ENCODE measurements at regions not wholly inside any gene's neighbourhood (a gene's known extent, or its start where the extent isn't known, plus 50 kb on each side); places are given as distances from the start of the nearest gene placed in this dataset.
A peak's percentile ranks its signal among the peaks of the same experiment; 100 is the strongest.

GRCh38 chr5:15447209-15447608, 52.8 kb upstream of the FBXL7 start:
- no peak for ATAC-seq (ENCODE audit: poor library complexity)
- intact Hi-C loops (cut with DNase I) = no loop called here
- DNase-seq = no peak

GRCh38 chr5:15446552-15446951, 53.4 kb upstream of the FBXL7 start:
- ATAC-seq (ENCODE audit: poor library complexity) (no peak), DNase-seq (no peak)
- intact Hi-C loops (cut with DNase I) = no loop called here

- DNase-seq (no peak), ATAC-seq (ENCODE audit: poor library complexity) (no peak)
- intact Hi-C loops (cut with DNase I) = no loop called here
Observed at GRCh38 chr5:15442193-15442570, 57.8 kb upstream of the FBXL7 start.

DNA sequence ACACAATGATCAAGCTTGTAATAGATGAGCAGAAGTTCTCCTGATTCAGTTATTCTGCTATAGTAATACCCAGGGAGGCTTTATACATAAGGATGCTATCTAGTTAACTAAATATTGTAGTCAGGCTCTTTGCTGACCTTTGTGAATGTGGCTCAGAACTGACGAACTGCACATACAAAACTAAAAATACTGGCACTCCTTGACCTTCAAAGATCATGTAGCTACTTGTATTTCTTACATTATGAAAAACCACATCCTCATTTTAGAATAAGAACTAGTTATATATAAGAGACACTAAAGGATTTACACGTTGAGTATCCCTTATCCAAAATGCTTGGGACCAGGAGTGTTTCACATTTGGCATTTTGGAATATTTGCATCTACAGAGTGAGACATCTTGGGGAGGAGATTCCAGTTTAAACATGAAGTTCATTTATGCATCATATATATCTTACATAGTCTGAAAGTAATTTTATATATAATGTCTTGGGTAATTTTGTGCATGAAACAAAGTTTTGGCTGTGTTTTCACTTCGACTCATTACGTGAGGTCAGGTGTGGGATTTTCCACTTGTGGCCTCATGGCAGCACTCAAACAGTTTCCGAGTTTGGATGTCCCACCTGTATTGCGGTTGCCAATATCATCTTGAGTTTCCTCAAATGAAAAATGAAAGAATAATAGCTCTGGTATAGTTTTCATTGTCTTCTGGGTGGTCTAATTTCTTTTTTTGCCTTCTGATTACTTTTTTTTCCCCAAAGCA, 58.4 kb upstream of the FBXL7 start:
- intact Hi-C loops (cut with DNase I) = no loop called here
- ATAC-seq (ENCODE audit: poor library complexity) = no peak
- DNase-seq = no peak

GRCh38 chr5:15440434-15440833, 59.5 kb upstream of the FBXL7 start:
- ATAC-seq (ENCODE audit: poor library complexity) = peak; percentile 34
- intact Hi-C loops (cut with DNase I) = no loop called here
- DNase-seq = no peak

- intact Hi-C loops (cut with DNase I) = no loop called here
- DNase-seq (no peak), ATAC-seq (ENCODE audit: poor library complexity) (no peak)
Observed at GRCh38 chr5:15439801-15440200, 60.2 kb upstream of the FBXL7 start.

DNA sequence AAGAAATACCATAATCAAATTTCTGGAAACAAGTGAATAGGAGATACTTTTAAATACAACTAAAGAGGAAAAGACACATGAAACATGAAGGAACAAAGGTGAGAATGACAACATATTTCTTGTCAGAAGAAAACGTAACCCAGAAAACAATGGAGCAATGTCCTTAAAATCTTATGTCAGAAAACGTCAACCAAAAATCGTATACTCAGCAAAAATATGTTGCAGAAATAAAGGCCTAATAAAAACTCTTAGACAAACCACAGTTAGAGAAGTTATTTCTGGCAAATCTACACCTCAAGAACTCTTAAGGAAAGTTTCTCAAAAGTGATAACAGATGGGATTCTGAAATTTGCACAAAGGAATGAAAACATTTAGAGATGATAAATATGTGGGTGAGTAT, 66.3 kb upstream of the FBXL7 start:
- ATAC-seq (ENCODE audit: poor library complexity) (no peak), DNase-seq (no peak)
- intact Hi-C loops (cut with DNase I) = no loop called here

DNA sequence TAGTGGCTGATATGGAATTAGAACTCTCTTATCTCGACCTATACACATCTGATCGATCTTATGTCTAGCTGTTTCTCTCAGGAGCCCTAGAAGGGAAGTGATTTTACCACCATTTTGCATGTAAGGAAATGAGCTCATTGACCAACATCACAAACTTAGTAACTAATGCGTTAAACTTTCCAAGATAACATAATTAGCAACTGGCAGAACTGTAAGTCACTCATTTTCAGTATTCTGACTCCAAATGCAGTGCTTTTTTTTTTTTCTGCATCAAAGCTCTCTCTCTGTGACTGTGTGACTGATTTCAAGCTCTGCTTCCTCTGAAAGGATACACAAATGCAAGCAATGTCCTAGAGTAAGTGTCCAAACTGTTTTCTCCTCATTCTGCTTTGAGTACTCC, 68.1 kb upstream of the FBXL7 start:
- ATAC-seq (ENCODE audit: poor library complexity) (no peak), DNase-seq (no peak)
- intact Hi-C loops (cut with DNase I) = no loop called here

- DNase-seq (no peak), ATAC-seq (ENCODE audit: poor library complexity) (no peak)
- intact Hi-C loops (cut with DNase I) = no loop called here
Observed at GRCh38 chr5:15425766-15426165, 74.2 kb upstream of the FBXL7 start.

- no peak for ATAC-seq (ENCODE audit: poor library complexity)
- intact Hi-C loops (cut with DNase I) = no loop called here
Observed at GRCh38 chr5:15424769-15425168, 75.2 kb upstream of the FBXL7 start.

GRCh38 chr5:15421921-15422412, 78.0 kb upstream of the FBXL7 start:
- ATAC-seq (ENCODE audit: poor library complexity) = peak; percentile 81
- intact Hi-C loops (cut with DNase I) = no loop called here

More at GRCh38 chr5:15424769-15425168, 75.2 kb upstream of the FBXL7 start:
- no peak for DNase-seq

DNA sequence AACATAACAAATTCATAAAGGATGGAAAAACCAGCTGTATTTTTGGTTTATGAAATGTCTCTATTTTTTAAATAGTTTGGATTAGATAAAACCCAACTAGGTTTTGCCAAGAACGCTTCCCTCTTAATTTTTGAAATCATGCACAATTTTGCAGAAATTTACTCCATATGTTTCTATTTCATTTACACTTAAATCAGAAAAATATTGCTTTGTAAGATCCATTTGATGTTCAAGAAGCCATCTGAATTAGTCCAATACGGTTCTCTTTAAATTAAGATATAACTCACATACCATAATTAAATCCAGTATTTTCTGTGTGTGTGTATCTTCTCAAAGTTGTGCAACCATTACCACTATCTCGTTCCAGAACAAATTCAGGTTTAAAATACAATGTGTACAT, 78.6 kb upstream of the FBXL7 start:
- intact Hi-C loops (cut with DNase I) = no loop called here
- ATAC-seq (ENCODE audit: poor library complexity) = no peak
- DNase-seq = no peak

More at GRCh38 chr5:15421921-15422412, 78.0 kb upstream of the FBXL7 start:
- no peak for DNase-seq

DNA sequence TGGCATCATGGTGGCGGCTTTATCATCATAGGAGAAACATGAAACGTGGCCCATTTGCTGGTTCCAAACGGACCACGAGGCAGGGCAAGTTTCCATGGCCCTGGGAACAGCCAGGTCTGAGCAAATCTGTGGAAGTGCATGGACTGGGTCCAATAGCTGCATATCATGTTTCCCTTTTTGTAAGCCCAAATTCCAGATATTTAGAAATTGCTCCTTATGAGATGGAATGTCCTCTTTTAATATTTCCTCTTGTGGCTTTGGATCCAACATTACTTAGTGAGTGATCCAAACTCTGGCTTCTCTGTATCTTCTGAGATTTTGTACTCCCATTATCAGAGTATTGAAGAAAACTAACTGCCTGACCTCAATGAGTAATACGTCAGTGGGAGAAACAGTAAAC, 79.8 kb upstream of the FBXL7 start:
- intact Hi-C loops (cut with DNase I) = no loop called here
- ATAC-seq (ENCODE audit: poor library complexity) = peak; percentile 72

DNA sequence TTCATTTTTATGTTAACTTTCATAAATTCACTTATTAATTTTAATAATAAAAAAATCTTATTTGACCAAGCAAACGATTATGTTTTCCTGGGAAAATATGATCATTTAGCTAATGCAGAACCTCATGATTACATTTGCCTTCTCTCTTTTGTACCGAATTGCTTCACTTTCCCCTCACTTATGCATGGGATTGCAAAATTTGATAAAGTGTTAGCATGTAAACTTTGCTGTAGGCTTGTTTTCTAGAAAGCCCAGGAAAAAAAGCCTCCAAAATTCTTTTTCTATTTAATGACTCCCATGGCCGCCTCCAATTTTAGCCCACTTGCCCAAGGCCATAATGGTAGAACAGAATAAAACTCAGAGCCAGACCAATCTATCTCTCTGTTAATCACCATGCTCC, 82.8 kb upstream of the FBXL7 start:
- intact Hi-C loops (cut with DNase I) = no loop called here
- ATAC-seq (ENCODE audit: poor library complexity) (no peak), DNase-seq (no peak)

More for the DNA sequence above, 79.8 kb upstream of the FBXL7 start:
- peak; percentile 76 for DNase-seq

- DNase-seq (no peak), ATAC-seq (ENCODE audit: poor library complexity) (no peak)
- intact Hi-C loops (cut with DNase I) = no loop called here
Observed at GRCh38 chr5:15406478-15406877, 93.5 kb upstream of the FBXL7 start.

GRCh38 chr5:15393146-15393545, 106.8 kb upstream of the FBXL7 start:
- ATAC-seq (ENCODE audit: poor library complexity) (no peak), DNase-seq (no peak)
- intact Hi-C loops (cut with DNase I) = no loop called here

- ATAC-seq (ENCODE audit: poor library complexity) (peak; percentile 78), DNase-seq (no peak)
- intact Hi-C loops (cut with DNase I) = no loop called here
Observed at GRCh38 chr5:15391704-15392397, 108.1 kb upstream of the FBXL7 start.

DNA sequence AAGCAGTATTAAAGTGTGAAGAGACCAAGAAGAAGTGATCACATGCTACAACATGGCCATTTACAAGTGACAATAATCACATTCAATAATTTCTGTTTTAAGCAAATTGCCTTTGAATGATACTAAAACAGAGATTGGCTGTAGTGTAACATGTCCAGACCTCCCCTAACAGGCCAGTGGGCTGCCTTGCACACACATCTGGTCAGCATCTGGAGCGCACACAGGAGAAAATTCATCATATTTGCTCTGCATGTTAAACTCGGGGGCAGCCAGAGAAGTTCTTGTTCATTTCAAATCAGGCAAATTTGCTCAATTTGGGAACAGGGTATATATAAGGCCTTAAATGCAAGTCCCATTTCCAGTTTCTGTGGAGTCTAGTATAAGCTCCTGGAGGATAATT, 111.1 kb upstream of the FBXL7 start:
- intact Hi-C loops (cut with DNase I) = no loop called here
- ATAC-seq (ENCODE audit: poor library complexity) (peak; percentile 51), DNase-seq (no peak)

DNA sequence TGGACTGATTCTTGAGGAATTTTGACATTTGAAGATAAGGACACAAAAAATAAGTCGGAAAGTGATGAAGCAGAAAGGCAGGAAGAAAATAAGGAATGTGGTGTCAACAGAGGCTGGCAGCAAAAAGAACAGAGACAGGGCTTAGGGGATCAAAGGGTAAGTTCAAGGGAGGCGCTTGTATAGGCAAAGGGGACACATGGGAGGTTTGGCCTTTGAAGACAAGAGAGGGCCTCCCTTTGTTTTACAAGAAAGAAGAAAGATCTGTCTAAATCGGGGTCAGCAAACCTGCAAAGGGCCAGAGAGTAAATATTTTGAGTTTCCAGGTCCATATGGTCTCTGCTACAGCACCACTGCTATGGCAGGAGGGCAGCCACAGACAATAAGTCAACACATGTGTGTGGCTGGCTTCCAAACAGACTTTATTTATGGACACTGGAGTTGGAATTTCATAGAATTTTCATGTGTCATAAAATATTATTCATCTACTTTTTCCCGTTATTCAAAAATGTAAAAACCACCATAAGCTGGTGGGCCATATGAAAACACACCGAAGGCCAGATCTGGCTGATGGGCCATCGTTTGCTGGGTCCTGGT, 112.0 kb upstream of the FBXL7 start:
- DNase-seq = no peak
- intact Hi-C loops (cut with DNase I) = no loop called here
- no peak for ATAC-seq (ENCODE audit: poor library complexity)

DNA sequence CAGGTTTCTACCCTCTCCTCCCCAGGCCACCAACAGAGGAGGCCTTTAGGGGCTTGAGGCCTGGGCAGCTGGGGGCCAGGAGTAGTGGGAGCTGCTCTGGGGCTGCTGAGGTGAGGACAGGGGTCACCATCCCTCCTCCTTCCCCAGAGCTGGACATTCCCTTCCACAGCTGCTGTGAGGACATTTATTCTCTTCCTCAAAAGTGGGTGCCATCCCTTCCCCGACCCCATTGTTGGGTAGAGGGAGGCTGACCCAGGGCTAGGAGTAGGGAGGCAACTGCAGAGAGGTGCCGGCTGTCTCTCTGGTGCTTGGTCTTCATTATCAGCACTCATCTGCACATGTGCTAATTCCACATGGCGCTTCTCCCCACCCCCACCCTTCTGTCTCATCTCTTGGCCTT, 113.9 kb upstream of the FBXL7 start:
- DNase-seq (no peak), ATAC-seq (ENCODE audit: poor library complexity) (no peak)
- intact Hi-C loops (cut with DNase I) = no loop called here

Data from Right ventricle myocardium superior (tissue), 1 donor.